ENCODE measurements at regions not wholly inside any gene's neighbourhood (a gene's known extent, or its start where the extent isn't known, plus 50 kb on each side); places are given as distances from the start of the nearest gene placed in this dataset.

GRCh38 chr10:58937423-58937822 lies 239.0 kb upstream of the PHYHIPL start:
- TF ChIP-seq, protein P1, sequence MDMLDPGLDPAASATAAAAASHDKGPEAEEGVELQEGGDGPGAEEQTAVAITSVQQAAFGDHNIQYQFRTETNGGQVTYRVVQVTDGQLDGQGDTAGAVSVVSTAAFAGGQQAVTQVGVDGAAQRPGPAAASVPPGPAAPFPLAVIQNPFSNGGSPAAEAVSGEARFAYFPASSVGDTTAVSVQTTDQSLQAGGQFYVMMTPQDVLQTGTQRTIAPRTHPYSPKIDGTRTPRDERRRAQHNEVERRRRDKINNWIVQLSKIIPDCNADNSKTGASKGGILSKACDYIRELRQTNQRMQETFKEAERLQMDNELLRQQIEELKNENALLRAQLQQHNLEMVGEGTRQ (CRISPR knock-in tag; IDR thresholded peaks at IDR 0.05) = no peak
- TF ChIP-seq CTCF (IDR thresholded peaks at IDR 0.05) (no peak), SP1 (CRISPR knock-in tag; conservative IDR thresholded peaks at IDR 0.05) (no peak)
